IPS-15b (cell line): ENCODE measurements at regions not wholly inside any gene's neighbourhood (a gene's known extent, or its start where the extent isn't known, plus 50 kb on each side); places are given as distances from the start of the nearest gene placed in this dataset.

Source experiments
- H3K27me3 ChIP-seq: one replicate; pipeline ENCODE4 v1.6.1; 2013; ENCODE audit warnings: low read length; ENCODE audit not compliant: control insufficient read depth, insufficient read depth
- H3K36me3 ChIP-seq: one replicate; pipeline ENCODE4 v1.6.1; 2013; ENCODE audit warnings: low read length; ENCODE audit not compliant: control insufficient read depth, insufficient read depth
- H3K4me1 ChIP-seq: one replicate; pipeline ENCODE4 v1.6.1; 2013; ENCODE audit warnings: mild to moderate bottlenecking, low read length; ENCODE audit not compliant: control insufficient read depth, insufficient read depth
- H3K4me3 ChIP-seq: one replicate; pipeline ENCODE4 v1.5.1; 2013; ENCODE audit warnings: low read depth, low read length
- H3K9ac ChIP-seq: one replicate; pipeline ENCODE4 v1.6.1; 2013; ENCODE audit warnings: low read depth, mild to moderate bottlenecking, low read length
- H3K9me3 ChIP-seq: one replicate; pipeline ENCODE4 v1.6.1; 2013; ENCODE audit warnings: mild to moderate bottlenecking, low read length; ENCODE audit not compliant: control insufficient read depth, insufficient read depth

- Histone ChIP-seq H3K4me1 (peaks cover 4% of the 10 kb centered on the region), H3K27me3 (no peaks in the 10 kb centered on the region), H3K4me3 (no peak overlapping the region), H3K9ac (no peak overlapping the region), H3K36me3 (no peaks in the 10 kb centered on the region), H3K9me3 (no peaks in the 10 kb centered on the region)
Measured at GRCh38 chr5:125269926-125270325, 523.5 kb upstream of the ZNF608 start.

DNA sequence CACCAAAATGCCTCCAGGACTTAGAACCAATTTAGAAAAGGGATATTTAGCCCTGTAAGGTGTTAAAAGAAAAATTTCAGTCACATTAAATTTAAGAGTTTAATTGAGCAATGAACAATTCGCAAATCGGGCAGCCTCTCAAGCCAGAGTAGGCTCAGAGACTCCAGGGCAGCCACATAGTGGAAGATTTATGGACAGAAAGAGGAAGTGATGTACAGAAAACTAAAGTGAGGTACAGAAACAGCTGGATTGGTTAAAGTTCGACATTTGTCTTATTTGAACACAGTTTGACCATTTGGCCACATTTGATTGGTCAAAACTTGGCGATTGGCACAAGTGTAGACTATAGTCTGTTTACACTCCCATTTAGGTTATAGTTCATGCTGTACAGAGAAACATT is 525.9 kb upstream of the ZNF608 start:
- H3K9ac ChIP-seq = no peak overlapping the region
- peaks cover 4% of the 10 kb centered on the region for H3K4me1 ChIP-seq
- H3K4me3 ChIP-seq = no peak overlapping the region
- no peaks in the 10 kb centered on the region for H3K27me3 ChIP-seq
- H3K9me3 ChIP-seq = no peaks in the 10 kb centered on the region
- H3K36me3 ChIP-seq = no peaks in the 10 kb centered on the region

DNA sequence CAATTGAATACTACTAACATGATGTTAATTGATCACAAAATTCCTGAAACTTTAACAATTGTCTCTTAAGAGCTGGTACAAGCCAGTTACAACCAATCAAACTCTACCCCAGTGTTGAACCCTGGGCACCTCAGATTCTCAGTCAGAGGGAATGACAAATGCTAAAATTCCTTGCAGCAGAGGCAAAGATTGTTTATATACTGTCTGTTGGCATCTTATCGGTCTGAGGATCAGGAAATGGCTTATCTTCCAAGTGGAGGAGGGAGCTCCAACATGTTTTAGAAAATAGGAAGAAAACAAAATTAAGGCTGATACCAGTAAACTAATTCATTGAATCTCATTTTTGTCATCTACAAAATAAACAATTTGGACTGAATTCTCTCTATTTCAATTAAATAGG is 527.8 kb upstream of the ZNF608 start:
- Histone ChIP-seq H3K4me3 (no peak overlapping the region), H3K9ac (no peak overlapping the region), H3K9me3 (no peaks in the 10 kb centered on the region), H3K27me3 (no peaks in the 10 kb centered on the region), H3K36me3 (no peaks in the 10 kb centered on the region), H3K4me1 (peaks cover 4% of the 10 kb centered on the region)

GRCh38 chr5:125274938-125275724 is 528.7 kb upstream of the ZNF608 start:
- Histone ChIP-seq H3K4me1 (peaks cover 4% of the 10 kb centered on the region), H3K36me3 (no peaks in the 10 kb centered on the region), H3K9ac (no peak overlapping the region), H3K4me3 (no peak overlapping the region), H3K9me3 (no peaks in the 10 kb centered on the region), H3K27me3 (no peaks in the 10 kb centered on the region)

DNA sequence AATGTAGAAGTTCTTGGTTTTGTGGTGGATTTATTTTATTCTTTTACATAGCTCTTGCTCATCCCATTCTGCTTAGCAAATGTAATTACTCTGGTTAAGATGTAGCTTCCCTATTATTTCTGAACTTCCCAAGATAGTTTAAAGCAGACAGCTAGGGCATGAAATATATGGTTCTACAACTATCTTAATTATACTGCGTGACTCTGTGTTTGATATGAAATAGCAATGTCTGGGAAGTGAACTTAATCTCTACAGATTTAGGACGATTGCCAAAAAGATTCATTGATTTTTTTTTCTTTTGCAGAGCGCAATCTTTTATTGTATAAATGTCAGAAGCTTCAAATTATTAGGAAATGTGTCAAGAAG is 529.3 kb upstream of the ZNF608 start:
- H3K36me3 ChIP-seq = no peaks in the 10 kb centered on the region
- H3K27me3 ChIP-seq = no peaks in the 10 kb centered on the region
- H3K9me3 ChIP-seq = no peaks in the 10 kb centered on the region
- H3K4me1 ChIP-seq = peaks cover 4% of the 10 kb centered on the region
- no peak overlapping the region for H3K9ac ChIP-seq
- no peak overlapping the region for H3K4me3 ChIP-seq

- no peaks in the 10 kb centered on the region for H3K27me3 ChIP-seq
- no peaks in the 10 kb centered on the region for H3K36me3 ChIP-seq
- peaks cover 4% of the 10 kb centered on the region for H3K4me1 ChIP-seq
- H3K9me3 ChIP-seq = no peaks in the 10 kb centered on the region
- H3K9ac ChIP-seq = no peak overlapping the region
- no peak overlapping the region for H3K4me3 ChIP-seq
Measured at GRCh38 chr5:125276096-125276495, 529.7 kb upstream of the ZNF608 start.

GRCh38 chr5:125277494-125278154 is 531.2 kb upstream of the ZNF608 start:
- Histone ChIP-seq H3K4me1 (peaks cover 4% of the 10 kb centered on the region), H3K27me3 (no peaks in the 10 kb centered on the region), H3K4me3 (no peak overlapping the region), H3K9me3 (no peaks in the 10 kb centered on the region), H3K9ac (no peak overlapping the region), H3K36me3 (no peaks in the 10 kb centered on the region)

DNA sequence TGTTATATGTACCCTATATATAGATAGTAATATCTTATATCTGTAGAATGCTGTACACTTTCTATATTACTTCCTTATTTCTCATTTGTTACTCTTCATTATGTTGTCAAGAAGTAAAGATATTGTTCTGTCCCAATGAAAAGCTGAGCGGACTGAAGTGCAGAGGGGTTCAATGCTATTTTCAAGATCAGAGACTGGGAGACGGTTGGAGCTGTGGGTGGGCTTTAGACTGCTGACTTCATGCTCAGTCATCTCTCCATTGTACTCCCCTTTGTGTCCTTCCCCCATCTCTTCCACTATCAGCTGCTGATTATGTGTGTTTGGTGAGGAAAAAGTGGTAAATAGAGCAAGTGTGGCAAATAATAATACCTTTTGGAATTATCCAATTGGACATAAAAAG is 532.3 kb upstream of the ZNF608 start:
- no peaks in the 10 kb centered on the region for H3K27me3 ChIP-seq
- no peaks in the 10 kb centered on the region for H3K4me1 ChIP-seq
- H3K9me3 ChIP-seq = no peaks in the 10 kb centered on the region
- no peak overlapping the region for H3K4me3 ChIP-seq
- H3K9ac ChIP-seq = no peak overlapping the region
- H3K36me3 ChIP-seq = no peaks in the 10 kb centered on the region

DNA sequence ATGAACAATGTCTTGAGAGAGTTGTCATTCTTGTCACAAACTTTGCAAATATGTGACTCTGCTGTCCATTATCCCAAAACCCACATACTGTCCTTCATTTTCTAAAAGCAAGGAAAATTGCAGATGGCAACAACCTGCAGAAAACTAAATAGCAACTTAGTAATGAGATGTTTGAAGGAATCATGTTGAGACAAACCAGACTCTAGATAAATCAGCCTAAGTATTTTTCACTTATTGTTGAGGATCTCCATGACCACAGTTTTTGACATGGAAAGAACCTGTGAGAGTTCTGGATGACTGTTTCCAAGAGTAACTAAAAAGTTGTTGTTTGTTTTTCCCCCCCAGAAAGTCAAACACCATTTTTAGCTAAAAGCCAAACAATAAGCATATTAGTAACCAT is 535.2 kb upstream of the ZNF608 start:
- H3K9ac ChIP-seq = no peak overlapping the region
- H3K4me3 ChIP-seq = no peak overlapping the region
- H3K27me3 ChIP-seq = no peaks in the 10 kb centered on the region
- no peaks in the 10 kb centered on the region for H3K9me3 ChIP-seq
- no peaks in the 10 kb centered on the region for H3K4me1 ChIP-seq
- H3K36me3 ChIP-seq = no peaks in the 10 kb centered on the region

GRCh38 chr5:125283372-125283771 is 536.9 kb upstream of the ZNF608 start:
- no peaks in the 10 kb centered on the region for H3K4me1 ChIP-seq
- no peaks in the 10 kb centered on the region for H3K27me3 ChIP-seq
- H3K9me3 ChIP-seq = no peaks in the 10 kb centered on the region
- no peak overlapping the region for H3K9ac ChIP-seq
- H3K4me3 ChIP-seq = no peak overlapping the region
- no peaks in the 10 kb centered on the region for H3K36me3 ChIP-seq

DNA sequence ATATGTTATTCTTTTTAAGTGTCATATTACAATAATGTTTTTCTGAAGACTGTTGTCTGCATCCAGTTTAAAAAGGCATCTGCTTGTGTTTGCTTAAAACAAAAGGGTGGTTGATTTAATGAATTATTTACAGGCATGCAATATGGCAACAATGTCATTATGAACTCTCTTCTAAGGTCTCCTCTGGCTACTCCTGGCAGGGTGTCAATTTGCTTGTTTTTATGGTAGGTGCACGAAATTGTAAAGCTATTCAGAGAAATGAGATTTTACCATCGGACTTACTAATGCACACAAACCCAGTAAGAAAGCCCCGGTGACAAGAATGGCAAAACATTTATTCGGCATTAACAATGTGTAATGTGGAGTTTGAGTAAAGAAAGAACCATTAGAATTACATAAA is 539.8 kb upstream of the ZNF608 start:
- Histone ChIP-seq H3K9me3 (no peaks in the 10 kb centered on the region), H3K9ac (no peak overlapping the region), H3K4me3 (no peak overlapping the region), H3K36me3 (no peaks in the 10 kb centered on the region), H3K4me1 (no peaks in the 10 kb centered on the region), H3K27me3 (no peaks in the 10 kb centered on the region)

- Histone ChIP-seq H3K9ac (no peak overlapping the region), H3K4me3 (no peak overlapping the region), H3K36me3 (no peaks in the 10 kb centered on the region), H3K9me3 (no peaks in the 10 kb centered on the region), H3K27me3 (no peaks in the 10 kb centered on the region), H3K4me1 (no peaks in the 10 kb centered on the region)
Measured at GRCh38 chr5:125289606-125290005, 543.2 kb upstream of the ZNF608 start.
